ENCODE measurements at regions not wholly inside any gene's neighbourhood (a gene's known extent, or its start where the extent isn't known, plus 50 kb on each side); places are given as distances from the start of the nearest gene placed in this dataset.
"Not testable (repeated sequence)": the region's sequence is repeated elsewhere in the genome, so short reads cannot be mapped to it uniquely, and the experiment has no call there.

DNA sequence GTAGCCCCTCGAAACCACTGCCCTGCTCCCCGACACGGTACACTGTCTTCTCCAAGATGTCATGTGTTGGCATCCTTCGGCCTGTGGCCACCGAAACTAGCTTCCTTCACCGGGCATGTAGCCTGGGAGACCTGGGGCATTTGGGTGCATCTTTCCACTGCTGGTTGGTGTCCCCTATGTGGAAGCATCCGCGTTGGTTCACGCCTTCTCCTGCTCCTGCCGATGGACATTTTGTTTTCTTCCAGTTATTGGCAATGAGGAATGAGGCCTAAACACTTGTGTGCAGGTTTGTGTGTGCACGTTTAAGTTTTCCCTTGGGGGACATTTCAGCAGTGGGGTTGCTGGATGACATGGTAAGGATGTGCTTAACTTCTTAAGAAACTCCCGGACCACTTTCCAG lies 83.6 kb upstream of the TNK2 start:
- TF ChIP-seq, protein P1, sequence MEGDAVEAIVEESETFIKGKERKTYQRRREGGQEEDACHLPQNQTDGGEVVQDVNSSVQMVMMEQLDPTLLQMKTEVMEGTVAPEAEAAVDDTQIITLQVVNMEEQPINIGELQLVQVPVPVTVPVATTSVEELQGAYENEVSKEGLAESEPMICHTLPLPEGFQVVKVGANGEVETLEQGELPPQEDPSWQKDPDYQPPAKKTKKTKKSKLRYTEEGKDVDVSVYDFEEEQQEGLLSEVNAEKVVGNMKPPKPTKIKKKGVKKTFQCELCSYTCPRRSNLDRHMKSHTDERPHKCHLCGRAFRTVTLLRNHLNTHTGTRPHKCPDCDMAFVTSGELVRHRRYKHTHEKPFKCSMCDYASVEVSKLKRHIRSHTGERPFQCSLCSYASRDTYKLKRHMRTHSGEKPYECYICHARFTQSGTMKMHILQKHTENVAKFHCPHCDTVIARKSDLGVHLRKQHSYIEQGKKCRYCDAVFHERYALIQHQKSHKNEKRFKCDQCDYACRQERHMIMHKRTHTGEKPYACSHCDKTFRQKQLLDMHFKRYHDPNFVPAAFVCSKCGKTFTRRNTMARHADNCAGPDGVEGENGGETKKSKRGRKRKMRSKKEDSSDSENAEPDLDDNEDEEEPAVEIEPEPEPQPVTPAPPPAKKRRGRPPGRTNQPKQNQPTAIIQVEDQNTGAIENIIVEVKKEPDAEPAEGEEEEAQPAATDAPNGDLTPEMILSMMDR (IDR thresholded peaks at IDR 0.05) = not testable (repeated sequence)
- TF ChIP-seq POLR2AphosphoS5 (IDR thresholded peaks at IDR 0.05; ENCODE audit: low read depth, low read length); SIN3A (IDR thresholded peaks at IDR 0.05; ENCODE audit: borderline replicate concordance, insufficient read depth, low read depth, low read length); REST (IDR thresholded peaks at IDR 0.05; ENCODE audit: insufficient read depth in 1 of 2, low read depth in 2 of 2, low read length in 1 of 2); TCF7L2 (IDR thresholded peaks at IDR 0.05; ENCODE audit: low read depth, low read length): not testable (repeated sequence)

All from Panc1 (cell line).